ENCODE measurements at regions not wholly inside any gene's neighbourhood (a gene's known extent, or its start where the extent isn't known, plus 50 kb on each side); places are given as distances from the start of the nearest gene placed in this dataset.
"Not testable (repeated sequence)": the region's sequence is repeated elsewhere in the genome, so short reads cannot be mapped to it uniquely, and the experiment has no call there.

DNA sequence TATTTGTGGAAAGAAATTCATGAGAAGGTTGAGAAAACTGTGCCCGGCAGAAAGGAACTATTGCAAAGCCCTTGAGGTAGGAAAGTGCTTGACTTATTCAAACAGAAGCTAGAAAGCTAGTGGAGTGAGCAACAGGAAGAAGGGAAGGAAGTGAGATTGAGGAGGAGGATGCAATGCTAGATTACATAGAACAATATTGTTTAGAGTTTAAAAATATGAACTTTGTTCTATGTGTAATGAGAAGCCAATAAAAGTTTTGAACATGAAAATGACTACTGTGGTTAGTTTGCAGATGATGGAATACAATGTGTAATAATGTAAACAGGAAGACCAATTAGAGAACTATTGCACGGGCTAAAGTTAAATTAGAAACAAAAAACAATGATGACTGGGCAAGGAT, 853.1 kb downstream of the TTLL7 start:
- not testable (repeated sequence) for DNase-seq

DNA sequence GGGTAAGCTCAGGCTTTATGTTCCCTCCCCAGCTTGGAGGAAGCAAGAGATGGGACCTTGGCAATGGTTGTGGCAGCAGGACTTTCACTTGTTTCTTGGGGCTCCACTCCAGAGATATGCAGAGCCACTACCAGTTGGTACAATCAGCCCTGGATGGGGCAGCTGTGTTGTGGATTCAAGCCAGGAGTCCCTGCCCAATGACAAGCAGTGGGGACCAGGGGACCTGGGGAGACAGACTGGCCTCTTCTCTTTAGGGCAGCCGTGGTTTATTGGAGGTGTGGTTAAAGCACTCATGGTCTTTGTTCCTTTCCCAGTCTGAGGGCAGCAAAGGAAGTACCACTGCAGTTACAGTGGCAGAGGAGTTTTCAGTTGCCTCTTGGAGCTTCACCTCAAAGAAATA, 856.1 kb downstream of the TTLL7 start:
- not testable (repeated sequence) for DNase-seq

DNA sequence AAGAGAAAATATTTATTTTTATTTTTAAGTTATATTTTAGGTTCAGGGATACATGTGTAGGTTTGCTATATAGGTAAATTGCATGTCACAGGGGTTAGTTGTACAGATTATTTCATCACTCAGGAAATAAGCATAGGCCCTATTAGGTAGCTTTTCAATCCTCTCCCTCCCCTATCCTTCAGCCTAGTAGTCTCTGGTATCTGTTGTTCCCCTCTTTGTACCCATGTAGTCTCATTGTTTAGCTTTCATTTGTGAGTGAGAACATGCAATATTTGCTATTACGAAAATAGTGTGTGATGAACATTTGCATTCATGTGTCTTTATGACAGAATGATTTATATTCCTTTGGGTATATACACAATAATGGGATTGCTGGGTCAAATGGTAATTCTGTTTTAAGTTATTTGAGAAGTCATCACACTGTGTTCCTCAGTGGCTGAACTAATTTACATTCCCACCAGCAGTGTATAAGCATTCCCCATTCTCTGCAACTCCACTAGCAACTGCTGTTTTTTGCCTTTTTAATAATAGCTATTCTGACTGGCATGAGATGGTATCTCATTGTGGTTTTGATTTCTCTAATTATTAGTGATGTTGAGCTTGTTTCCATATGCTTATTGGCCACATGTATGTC, 863.3 kb downstream of the TTLL7 start:
- DNase-seq = not testable (repeated sequence)

- not testable (repeated sequence) for DNase-seq
These were observed 864.5 kb downstream of the TTLL7 start for GRCh38 chr1:83134322-83135014.

- DNase-seq = no peak
These were observed 867.3 kb downstream of the TTLL7 start for GRCh38 chr1:83131692-83131955.

DNA sequence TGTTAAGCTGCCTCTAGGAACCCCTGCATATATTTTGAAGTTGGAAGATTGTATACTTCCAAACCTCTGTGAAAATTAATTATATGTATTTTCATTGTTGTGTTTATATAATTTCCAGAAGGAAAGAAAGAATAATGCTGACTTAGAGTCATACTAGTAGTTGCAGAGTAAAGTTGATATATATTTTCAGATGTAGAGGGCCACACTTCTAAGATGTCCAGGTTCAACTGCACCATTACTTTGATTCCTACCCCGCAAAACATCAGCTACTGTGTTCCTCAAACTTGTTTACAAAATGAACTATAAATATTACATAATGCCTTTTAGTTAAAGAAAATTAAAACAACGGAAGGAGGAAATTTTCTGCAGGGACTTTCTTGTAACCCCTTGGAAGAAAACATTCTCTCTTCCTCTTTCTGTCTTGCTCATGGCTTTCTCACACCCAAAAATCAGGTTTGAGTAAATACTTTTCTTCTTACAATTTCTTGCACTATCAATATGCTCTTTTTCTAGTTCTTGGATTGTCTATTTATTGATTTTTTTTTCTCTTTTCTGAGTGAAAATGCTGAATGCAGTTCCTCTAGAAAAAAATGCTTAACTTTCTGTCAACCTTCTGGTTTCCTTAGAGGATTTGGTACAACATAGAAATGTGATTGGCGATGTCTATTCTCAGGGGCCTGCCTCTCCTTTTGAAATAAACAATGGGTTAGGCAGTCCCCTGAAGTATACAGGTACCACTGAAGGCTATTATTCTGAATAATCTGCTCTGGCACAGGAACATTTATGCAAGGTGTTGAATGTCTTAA, 867.8 kb downstream of the TTLL7 start:
- DNase-seq = no peak

DNA sequence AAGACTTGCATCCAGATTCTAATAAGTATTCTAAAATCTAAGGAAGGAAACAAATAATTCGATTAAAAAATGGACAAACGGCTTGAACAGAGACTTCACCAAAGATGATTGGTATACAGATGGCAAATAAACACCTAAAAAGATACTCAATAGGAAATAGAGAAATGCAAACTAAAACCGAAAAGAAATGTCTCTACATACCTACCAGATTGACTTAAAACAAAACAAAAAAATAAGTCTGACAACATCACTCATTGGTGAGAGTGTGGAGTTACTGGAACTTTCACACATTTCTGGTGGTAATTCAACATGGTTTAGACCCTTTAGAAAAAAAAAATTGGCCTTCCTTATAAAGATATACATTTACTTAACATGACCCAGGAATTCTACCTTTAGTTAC, 869.8 kb downstream of the TTLL7 start:
- no peak for DNase-seq

DNA sequence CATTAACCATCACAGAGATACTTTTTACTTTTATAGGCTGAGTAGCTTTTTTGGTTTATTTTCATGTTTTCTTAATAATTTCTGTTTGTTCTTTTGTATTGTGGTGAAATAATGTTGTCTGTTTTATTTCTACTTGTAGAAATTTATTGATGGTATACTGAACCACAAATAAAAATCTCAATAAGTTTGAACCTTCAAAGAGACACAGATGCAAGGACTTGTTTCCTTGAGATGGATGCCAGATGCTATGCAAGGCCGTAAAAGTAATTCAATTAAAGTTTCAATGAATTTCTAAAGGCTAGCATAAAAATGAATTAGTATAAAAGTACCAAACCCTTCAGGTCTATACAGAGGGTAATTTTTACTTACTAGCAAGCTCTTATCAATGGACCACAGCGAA, 873.5 kb downstream of the TTLL7 start:
- DNase-seq = no peak

DNA sequence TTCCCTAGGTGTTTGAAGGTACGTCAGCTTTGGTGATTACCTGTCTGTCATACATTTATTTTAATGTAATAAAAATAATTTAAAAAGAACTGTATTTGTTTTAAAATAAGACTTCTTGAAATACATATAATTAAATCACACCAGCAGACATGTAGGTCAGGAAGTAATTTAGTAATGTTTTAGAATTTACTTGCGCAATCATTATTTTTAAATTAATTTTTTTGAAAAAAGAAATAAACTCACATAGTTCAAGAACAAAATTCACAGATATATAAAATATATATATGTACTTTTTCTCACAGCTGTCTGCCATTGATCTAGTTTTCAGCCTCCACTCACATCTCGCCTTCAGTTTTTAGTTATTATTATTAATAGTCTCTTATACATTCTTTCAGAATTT, 875.9 kb downstream of the TTLL7 start:
- no peak for DNase-seq

DNA sequence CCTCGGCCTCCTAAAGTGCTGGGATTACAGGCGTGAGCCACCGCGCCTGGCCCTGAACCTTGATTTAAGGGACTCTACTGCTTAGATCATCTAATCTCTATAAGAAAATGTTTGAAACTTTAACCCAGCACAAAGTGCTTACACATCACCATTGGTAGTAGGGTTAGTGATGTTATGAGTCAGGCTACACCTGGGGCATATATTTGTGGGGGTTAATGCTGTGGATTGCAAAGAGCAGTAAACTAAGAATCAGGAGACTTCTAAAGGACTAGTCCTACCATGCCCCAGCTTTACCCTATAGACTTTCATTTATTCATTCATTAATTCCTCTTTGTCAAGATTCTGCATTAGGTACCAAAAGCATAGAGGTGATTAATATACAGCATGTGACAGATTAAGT, 880.5 kb downstream of the TTLL7 start:
- no peak for DNase-seq

GRCh38 chr1:83117030-83117429, 881.9 kb downstream of the TTLL7 start:
- DNase-seq = not testable (repeated sequence)

DNA sequence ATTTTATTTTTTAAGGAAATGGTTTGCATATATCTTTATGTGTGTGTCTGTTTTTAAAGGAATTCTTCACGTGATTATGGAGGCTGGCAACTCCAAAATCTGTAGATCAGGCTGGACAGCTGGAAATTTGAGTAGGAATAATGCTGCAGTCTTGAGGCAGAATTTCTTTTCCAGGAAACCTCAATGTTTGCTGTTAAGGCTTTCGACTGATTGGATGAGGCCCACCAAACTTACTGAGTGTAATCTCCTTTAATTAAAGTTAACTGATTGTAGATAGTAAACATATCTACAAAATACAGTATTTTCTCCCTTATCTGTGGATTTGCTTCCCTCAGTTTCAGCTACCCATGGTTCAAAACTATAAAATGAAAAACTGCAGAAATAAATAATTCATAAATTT, 883.1 kb downstream of the TTLL7 start:
- DNase-seq = no peak

DNA sequence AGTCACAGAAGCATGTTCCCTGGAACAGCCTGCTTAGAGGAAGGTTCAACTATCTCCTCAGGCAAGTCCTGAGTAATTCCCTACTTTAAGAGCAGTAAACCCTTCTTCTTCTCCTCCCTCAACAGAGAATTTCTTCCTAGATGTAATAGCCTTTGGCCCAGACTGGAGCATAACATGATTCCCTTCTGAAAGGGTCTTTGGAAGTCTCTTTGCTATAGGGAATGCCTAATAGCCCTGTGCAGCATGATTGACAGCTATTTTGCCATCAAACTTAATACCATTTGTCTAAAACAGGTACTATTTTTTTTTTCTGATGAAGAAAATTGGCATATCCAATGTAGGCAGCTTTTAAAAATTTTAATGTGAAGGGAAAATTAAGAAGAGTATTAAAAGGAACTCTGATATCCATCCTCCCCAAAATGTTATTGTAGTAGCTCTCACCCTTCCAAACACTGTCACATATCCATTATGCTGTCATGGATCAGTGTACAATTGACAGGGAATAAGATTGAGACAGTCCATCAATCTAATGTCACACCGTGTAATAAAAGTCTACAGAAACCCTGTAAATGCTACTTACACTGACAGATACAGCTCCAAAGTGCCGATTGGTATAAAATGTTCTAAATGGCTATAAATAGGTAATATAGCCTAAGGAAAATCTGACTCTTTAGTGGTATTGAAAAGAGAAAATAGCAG, 884.6 kb downstream of the TTLL7 start:
- no peak for DNase-seq

DNA sequence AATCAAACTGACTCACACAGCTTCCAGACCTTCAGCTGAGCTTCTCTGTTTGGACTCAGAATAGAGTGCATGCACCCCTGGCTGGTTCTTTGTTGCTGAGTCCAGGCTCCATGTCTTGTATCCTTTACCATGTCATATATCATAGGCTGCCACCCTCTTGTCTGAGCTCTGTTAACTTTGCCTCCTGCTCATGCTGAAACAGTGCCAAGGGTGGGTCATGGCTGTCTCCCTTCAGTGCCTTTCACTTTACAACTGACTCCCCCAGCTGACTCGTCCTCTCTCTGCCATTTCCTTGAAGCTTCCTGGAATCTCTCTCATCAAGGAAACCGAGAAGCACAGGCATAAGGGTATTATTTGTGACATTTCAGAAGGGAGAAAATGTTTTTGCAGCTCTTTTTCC, 885.3 kb downstream of the TTLL7 start:
- no peak for DNase-seq

- DNase-seq = no peak
These were observed 886.6 kb downstream of the TTLL7 start for GRCh38 chr1:83112248-83112885.

DNA sequence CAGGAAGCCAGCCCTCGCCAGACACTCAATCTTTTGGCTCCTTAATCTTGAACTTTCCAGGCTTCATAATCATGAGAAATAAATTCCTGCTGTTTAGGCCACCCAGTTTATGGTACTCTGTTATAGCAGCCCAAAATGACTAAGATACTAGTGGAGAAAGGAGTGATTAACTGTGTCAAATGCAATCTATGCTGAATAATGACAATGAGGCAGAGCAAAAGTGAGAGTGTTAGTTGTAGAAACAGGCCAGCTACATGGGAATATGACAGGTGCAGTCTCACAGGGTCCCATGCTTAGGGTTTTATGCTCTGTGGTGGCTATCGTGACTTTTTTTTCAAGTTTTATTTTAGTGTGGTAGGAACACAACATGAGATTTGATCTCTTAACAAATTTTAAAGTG, 888.8 kb downstream of the TTLL7 start:
- no peak for DNase-seq

DNA sequence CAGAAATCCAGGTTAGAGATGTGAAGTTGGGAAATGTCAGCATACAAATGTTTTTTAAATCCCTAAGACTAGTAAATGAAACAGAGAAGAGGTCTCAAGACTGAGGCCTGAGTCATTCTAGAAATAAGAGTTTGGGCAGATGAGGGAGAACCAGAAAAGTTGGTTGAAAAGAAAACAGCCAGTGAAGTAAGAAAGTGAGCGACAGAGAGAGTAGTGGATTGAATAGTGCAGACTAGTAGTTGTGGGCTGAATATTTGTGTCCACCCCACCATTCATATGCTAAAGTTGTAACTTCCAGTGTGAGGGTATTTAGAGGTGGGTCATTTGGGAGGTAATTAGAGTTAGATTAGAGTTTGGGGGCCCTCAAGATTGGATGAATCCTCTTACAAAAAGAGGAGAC, 889.2 kb downstream of the TTLL7 start:
- no peak for DNase-seq

GRCh38 chr1:83104558-83104957, 894.4 kb downstream of the TTLL7 start:
- DNase-seq = no peak

DNA sequence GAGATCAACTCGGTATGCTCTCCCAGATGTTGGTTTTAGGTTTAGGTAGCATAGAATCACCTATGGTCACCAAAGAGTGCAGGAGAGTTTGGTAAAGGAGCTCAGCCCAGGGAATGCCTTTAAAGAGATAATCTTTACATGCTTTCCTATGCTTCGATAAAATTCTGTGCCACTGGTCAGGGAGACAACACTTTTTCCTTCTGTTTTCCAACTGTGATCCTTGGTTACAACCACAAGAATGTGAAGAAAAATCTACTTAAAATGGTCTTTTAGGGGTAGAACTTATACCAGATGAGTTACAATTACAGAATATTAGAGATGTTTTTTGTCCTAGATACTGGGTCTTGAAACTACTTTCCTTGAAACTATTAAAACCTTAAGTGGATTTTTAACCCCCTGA, 895.6 kb downstream of the TTLL7 start:
- no peak for DNase-seq

GRCh38 chr1:83102630-83103071, 896.3 kb downstream of the TTLL7 start:
- DNase-seq = no peak

DNA sequence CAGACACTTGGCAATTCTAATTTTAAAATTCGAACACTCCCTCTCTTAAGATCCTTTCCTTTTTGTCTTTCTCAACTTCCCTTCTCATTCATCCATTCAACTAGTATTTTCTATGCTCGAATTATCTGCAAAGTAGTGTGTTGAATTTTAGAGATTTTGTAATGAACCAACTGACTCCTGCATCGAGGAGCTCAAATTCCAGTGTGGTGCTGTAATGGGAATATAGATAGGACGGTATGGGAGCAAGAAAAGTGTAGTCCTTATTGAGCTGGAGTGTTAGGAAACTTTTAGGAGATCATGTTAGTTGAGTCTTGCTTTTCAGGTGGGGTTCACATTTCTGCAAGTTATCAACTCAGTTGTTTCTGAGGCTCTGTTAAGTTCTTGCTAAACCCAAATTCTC, 897.5 kb downstream of the TTLL7 start:
- DNase-seq = no peak

DNA sequence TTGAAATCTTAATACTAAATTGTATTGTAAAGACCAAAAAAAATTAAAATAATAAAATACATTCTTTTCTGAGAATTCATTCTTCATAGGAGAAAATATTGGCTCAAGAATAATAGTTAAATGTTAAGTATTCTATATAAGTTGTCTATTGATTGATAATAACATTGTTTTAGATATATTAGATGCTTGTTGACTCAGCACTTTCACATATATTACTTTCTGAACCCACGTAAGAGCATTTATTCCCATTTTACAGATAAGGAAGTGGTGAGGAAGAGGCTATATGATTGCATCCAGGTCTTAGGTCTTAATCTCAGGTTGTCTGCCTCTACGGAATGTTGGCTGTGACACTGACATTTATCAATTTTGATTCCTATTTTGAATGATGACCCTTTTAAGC, 898.8 kb downstream of the TTLL7 start:
- no peak for DNase-seq
